ENCODE measurements at regions not wholly inside any gene's neighbourhood (a gene's known extent, or its start where the extent isn't known, plus 50 kb on each side); places are given as distances from the start of the nearest gene placed in this dataset.
A peak's percentile ranks its signal among the peaks of the same experiment; 100 is the strongest.

DNA sequence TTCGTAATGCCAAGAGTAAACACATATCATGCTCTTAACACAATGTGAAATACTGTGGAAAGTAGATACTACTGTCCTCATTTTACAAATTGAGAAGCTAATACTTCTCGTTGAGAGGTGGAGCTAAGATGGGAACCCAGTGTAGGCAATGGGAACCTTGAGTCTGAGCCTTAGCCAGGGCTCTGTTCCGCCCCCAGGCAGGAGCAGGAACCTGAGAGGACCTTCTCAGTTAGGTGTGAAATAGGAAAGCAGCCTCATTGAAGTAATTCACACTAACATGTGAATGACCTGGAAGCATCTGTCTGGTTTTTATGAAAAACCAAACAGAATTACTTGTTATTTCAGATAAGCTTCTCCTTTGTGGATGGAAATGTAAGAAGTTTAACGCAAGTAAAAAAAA, 62.6 kb upstream of the RBFOX1 start:
- H3K9ac ChIP-seq (ENCODE audit: low read length) = no peak overlapping the region
- no peaks in the 10 kb centered on the region; the same call in 1 of the 2 replicates for H4K20me1 ChIP-seq (ENCODE audit: insufficient read depth, low read length)
- H3K4me3 ChIP-seq (ENCODE audit: low read length) = no peak overlapping the region
- H3K36me3 ChIP-seq (replicated peaks; ENCODE audit: low read depth, low read length) = no peaks in the 10 kb centered on the region
- TF ChIP-seq CTCF (IDR thresholded peaks at IDR 0.05; ENCODE audit: low read depth, low read length) (no peak), EZH2phosphoT487 (IDR thresholded peaks at IDR 0.05; ENCODE audit: low read depth) (no peak)
- no peak overlapping the region for H2AFZ ChIP-seq (ENCODE audit: low read depth, low read length)
- no peaks in the 10 kb centered on the region for H3K9me3 ChIP-seq (ENCODE audit: insufficient read depth, low read length)
- H3K27ac ChIP-seq (ENCODE audit: low read length) = no peak overlapping the region
- H3K4me2 ChIP-seq (ENCODE audit: low read length) = no peak overlapping the region
- 0 out of 2 replicates have a peak, but pooled peaks cover 4% of the 10 kb centered on the region for H3K27me3 ChIP-seq (ENCODE audit: low read depth, low read length)
- no peaks in the 10 kb centered on the region for H3K79me2 ChIP-seq (ENCODE audit: low read length)
- no peaks in the 10 kb centered on the region for H3K4me1 ChIP-seq (ENCODE audit: low read length)

- H3K36me3 ChIP-seq (replicated peaks; ENCODE audit: low read depth, low read length) = no peaks in the 10 kb centered on the region
- no peak overlapping the region for H3K9ac ChIP-seq (ENCODE audit: low read length)
- 0 out of 2 replicates have a peak, but pooled peaks cover 4% of the 10 kb centered on the region for H3K27me3 ChIP-seq (ENCODE audit: low read depth, low read length)
- no peaks in the 10 kb centered on the region; the same call in 1 of the 2 replicates for H4K20me1 ChIP-seq (ENCODE audit: insufficient read depth, low read length)
- no peaks in the 10 kb centered on the region for H3K79me2 ChIP-seq (ENCODE audit: low read length)
- H3K27ac ChIP-seq (ENCODE audit: low read length) = no peak overlapping the region
- TF ChIP-seq EZH2phosphoT487 (IDR thresholded peaks at IDR 0.05; ENCODE audit: low read depth) (no peak), CTCF (IDR thresholded peaks at IDR 0.05; ENCODE audit: low read depth, low read length) (peak; percentile 73)
- H3K4me2 ChIP-seq (ENCODE audit: low read length) = peak overlapping the region; percentile 26; the same call in 1 of the 2 replicates
- no peak overlapping the region for H2AFZ ChIP-seq (ENCODE audit: low read depth, low read length)
- no peaks in the 10 kb centered on the region for H3K9me3 ChIP-seq (ENCODE audit: insufficient read depth, low read length)
- no peaks in the 10 kb centered on the region for H3K4me1 ChIP-seq (ENCODE audit: low read length)
- H3K4me3 ChIP-seq (ENCODE audit: low read length) = no peak overlapping the region
Measured at GRCh38 chr16:7268182-7268581, 64.5 kb upstream of the RBFOX1 start.

DNA sequence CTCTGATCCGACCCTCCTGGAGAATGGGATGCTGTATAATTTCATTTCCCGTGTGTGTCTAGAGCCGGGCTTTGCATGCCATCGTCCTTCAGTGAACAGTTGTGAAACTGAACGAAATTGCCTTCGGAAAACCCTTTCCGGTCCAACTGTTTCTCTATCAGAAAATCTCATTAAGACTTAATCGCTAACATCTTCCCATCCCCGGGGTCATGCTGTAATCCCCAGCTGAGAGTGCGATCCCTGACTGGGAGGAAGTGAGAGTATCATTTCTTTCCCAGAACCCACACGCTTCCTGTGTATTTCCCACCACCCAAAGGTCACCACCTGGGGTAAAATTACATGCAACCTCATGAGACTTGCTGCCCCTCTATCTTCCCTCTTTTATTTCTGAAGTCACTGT, 75.6 kb upstream of the RBFOX1 start:
- Histone ChIP-seq H3K9me3 (ENCODE audit: insufficient read depth, low read length) (no peaks in the 10 kb centered on the region), H3K27ac (ENCODE audit: low read length) (no peak overlapping the region), H3K36me3 (replicated peaks; ENCODE audit: low read depth, low read length) (no peaks in the 10 kb centered on the region), H3K4me1 (ENCODE audit: low read length) (no peaks in the 10 kb centered on the region), H3K4me2 (ENCODE audit: low read length) (no peak overlapping the region), H3K4me3 (ENCODE audit: low read length) (no peak overlapping the region), H4K20me1 (ENCODE audit: insufficient read depth, low read length) (no peaks in the 10 kb centered on the region), H3K27me3 (ENCODE audit: low read depth, low read length) (no peaks in the 10 kb centered on the region), H3K79me2 (ENCODE audit: low read length) (no peaks in the 10 kb centered on the region), H2AFZ (ENCODE audit: low read depth, low read length) (no peak overlapping the region), H3K9ac (ENCODE audit: low read length) (no peak overlapping the region)
- no peak for TF ChIP-seq EZH2phosphoT487 (IDR thresholded peaks at IDR 0.05; ENCODE audit: low read depth)
- TF ChIP-seq CTCF (IDR thresholded peaks at IDR 0.05; ENCODE audit: low read depth, low read length) = no peak

- no peak overlapping the region for H3K27ac ChIP-seq (ENCODE audit: low read length)
- no peak overlapping the region for H3K4me3 ChIP-seq (ENCODE audit: low read length)
- no peak for TF ChIP-seq CTCF (IDR thresholded peaks at IDR 0.05; ENCODE audit: low read depth, low read length)
- no peak for TF ChIP-seq EZH2phosphoT487 (IDR thresholded peaks at IDR 0.05; ENCODE audit: low read depth)
- H3K4me1 ChIP-seq (ENCODE audit: low read length) = no peaks in the 10 kb centered on the region
- H3K36me3 ChIP-seq (replicated peaks; ENCODE audit: low read depth, low read length) = no peaks in the 10 kb centered on the region
- no peak overlapping the region for H3K9ac ChIP-seq (ENCODE audit: low read length)
- no peak overlapping the region for H3K4me2 ChIP-seq (ENCODE audit: low read length)
- no peak overlapping the region for H2AFZ ChIP-seq (ENCODE audit: low read depth, low read length)
- no peaks in the 10 kb centered on the region for H4K20me1 ChIP-seq (ENCODE audit: insufficient read depth, low read length)
- no peaks in the 10 kb centered on the region for H3K79me2 ChIP-seq (ENCODE audit: low read length)
- no peaks in the 10 kb centered on the region for H3K9me3 ChIP-seq (ENCODE audit: insufficient read depth, low read length)
- H3K27me3 ChIP-seq (ENCODE audit: low read depth, low read length) = no peaks in the 10 kb centered on the region
Measured at GRCh38 chr16:7246578-7246977, 86.1 kb upstream of the RBFOX1 start.
